Effector CD4-positive, alpha-beta T cell (primary cell): ENCODE measurements at regions not wholly inside any gene's neighbourhood (a gene's known extent, or its start where the extent isn't known, plus 50 kb on each side); places are given as distances from the start of the nearest gene placed in this dataset.

ENCODE experiments used
- DNase-seq: peaks from one replicate; pipeline ENCODE4 v3.0.0-alpha.2; 2020

DNA sequence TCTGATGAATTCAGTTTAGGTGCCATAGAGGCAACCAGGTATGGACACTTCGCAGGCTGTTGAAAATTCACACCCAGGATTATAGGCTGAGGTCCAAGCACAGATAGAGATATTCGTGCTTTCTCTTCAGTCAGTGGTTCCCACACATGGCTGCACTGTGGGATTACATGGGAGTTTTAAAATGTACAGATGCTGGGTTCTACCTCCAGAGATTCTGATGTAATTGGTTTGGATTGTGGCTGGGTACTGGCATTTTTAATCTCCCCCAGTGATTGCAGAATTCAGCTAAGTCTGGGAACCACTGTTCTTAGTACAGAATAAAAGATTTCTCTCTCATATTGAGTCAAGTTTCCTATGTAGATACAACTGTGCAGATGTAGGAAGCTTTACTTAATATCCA lies 91.6 kb downstream of the FOXB1 start:
- DNase-seq, result no peak

DNA sequence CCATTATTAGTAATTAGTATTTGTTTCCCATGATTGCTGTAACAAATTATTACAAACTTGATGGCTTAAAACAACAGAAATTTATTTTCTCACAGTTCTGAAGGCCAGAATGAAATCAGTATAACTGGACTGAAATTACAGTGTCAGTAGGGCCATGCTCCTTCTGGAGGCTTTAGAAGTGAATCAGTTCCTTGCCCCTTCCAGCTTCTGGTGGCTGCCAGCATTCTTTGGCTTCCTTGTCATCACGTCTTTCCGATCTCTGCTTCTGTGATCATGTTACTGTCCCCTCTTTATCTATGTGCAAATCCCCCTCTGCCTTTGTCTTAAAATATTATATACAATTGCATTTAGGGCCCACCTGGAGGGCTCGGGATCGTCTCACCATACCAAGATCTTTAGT lies 92.0 kb downstream of the FOXB1 start:
- no peak for DNase-seq

DNA sequence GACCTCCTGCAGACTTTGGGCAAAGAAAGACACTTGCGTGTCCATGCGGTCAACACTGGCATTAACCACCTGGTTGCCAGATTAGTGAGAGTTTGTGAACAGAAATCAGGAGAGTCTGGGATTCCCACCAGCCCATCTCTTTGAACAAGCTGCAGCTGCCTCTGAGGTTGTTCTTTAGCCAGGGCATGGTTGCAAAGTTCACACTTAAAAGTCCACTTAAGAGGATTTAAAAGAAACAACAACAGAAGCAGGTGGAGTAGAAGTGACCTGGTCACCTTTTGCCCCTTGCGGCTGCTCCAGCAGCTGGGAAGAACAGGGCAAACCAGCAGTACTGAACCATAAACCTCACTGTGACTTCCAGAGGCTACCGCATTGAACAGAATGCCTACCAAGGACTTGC lies 97.3 kb downstream of the FOXB1 start:
- DNase-seq, result no peak

DNA sequence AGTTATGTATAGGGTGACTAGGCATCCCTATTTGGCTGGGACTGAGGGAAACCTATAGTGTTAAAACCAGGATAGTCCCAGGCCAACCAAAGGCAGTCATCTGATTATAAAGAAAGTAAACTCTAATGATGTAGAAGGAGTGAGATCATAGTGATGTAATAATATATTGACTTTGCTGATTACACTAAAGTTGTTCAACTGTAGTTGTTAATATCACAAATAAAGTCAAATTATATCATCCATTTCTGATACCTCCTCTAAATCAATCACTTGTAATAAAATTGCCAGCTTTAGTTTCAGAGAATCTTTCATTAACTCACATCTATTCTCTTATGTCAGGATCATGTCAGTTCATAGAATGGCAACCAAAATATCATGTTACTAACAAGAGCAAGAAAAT lies 98.6 kb downstream of the FOXB1 start:
- no peak for DNase-seq

DNA sequence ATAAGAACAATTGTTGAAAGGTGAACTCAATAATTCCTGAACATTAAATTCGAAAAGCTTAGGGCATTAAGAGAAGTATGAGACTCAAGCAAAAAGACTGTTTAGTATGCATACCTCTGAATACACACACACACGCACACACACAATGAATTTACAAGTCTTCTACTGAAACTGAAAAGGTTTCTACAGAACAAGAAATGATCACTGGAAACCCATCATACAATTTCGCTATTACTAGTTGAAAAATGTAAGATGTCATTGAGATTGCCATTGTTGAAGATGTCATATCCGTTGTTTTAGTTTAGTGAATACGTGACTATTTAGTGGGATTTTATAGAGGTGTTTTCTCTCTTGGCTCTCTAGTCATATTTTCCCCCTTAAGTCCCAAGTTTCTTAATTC lies 106.8 kb downstream of the FOXB1 start:
- DNase-seq, result no peak

DNA sequence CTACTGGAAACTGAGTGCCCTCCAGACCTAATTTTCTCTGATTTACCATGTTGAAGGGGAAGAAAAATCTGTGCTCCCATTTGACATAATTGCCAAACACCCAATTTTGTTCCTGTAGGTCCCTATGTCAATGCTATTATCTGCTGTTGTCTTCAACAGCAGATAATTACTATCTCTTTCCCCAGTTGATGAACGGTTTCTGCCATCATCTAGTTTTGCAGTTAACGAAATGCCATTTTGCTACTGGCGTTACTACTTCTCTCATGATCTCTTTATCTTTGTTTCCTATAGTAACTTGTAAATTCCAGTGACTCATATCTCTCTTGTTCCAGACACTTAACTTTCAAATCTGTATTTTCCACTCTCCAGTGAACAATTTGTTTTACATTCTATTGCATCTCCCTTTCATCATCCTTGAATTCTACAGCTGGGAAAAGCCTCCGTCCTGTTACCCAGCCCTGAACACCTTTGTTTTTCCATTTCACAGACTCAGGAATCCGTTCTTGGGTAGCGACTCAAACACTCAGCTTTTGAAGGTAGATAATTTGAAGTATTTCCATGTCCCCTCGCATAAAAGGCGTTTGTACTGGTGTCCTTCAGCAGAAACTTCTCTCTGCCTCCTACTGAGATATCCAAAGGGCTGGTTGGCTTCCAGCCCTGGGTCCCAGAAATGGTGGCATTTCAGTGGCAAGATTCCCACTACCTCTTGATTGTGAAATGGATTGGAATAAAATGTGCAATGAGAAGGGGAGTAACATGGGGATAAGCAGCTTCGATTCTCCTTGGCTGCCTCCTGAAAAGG lies 111.7 kb downstream of the FOXB1 start:
- no peak for DNase-seq

DNA sequence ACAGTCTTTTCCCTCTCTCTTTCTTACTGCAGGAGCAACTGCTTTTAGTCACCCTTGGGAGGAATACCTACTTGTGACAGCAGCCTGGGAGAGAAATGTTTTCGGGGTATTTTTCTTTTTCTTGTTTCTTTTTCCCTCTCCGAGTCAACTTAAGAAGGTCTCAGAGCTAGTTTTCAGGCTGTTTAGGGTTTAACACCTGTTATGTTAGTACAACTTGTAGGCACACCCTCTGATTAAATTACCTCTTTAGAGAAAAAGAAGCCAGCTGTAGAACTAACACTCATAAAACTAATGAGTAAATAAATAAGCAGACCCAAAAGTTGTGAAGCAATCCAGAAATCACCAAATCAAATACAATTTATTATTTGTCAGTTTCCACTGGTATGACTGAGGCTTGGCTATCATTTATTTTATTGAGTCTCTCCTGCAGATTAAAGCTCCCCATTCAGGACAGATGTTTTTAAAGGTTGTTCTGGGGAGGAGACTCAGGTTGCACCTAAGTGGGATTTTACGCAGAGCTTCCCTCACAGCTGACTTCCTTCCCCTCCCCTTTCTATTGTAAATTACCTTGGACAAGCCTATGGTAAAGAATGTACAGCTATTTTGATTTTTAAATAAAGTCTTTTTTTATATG lies 112.5 kb downstream of the FOXB1 start:
- DNase-seq, result no peak

DNA sequence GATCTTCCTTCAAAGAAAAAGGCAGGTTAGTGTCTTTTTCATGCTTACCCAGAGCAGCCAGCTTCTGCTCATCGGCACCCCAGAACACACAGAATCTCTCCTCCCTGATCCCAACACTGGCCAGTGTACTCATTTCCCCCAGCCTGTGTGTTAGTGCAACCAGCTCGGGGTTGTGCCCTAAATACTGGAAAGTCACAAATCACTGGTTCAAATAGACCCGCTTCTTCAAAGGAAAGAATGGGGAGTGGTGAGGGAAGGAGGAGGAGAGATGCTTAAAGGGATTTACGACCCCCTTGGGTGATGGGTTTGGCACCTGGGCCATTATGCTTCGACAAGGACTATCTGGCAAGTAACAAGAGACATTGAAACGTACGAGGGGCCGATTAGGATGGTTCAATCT lies 114.0 kb downstream of the FOXB1 start:
- DNase-seq, result no peak

DNA sequence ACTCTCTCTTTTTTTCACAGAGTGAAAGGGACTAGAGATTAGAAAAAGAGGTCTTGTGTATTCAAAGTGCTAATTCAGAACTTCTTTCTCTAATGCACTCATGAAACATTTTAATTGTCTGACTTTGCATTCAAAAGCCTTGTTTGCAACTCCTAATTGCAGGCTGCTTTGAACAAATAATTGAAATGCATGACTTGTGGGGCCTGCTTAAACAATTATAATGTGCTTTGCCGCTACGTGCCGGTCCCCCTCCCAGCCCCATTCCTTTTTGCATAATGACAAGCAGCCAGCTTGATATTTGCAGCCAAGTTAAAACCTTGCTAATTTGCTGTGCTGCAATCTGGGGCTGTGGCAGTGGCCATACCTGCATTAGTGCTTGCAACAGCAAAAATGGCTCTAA lies 114.5 kb downstream of the FOXB1 start:
- DNase-seq, result no peak

DNA sequence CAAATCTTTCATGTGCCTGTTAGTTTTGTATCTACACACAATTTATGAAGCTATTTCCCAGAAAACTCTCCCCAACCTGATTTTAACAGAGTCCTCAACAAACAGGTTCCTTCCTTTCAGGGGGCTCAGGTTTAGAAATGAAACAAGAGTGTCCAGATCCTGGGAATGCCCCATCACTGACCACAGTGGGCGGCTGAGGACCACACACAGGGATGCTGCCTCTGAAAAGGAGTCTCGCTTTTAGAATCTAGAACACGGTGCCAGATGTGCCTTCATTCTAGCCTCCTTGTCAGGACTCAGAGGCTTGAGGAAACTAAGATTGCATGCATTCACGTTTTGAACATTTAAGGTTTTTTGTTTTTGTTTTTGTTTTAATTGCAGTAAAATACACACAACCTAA lies 115.0 kb downstream of the FOXB1 start:
- no peak for DNase-seq

DNA sequence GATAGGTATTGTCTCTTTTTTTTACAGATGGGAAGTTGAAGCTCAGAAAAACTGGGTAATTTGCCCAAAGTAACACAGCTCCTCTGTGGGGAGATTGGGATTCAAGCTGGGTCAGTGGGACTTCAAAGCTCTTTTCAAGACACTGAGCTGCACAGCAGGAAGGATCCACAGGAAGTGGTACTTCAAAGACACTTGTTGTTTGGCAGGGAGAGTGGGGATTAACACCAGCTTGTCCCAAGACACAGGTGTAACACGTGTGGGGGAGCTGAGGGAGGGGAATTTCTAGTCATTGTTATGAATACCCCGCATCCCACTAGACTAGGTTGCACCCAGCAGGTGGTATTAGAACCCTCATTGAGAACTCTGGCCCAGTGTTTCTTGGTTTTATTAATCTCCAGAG lies 116.0 kb downstream of the FOXB1 start:
- no peak for DNase-seq

DNA sequence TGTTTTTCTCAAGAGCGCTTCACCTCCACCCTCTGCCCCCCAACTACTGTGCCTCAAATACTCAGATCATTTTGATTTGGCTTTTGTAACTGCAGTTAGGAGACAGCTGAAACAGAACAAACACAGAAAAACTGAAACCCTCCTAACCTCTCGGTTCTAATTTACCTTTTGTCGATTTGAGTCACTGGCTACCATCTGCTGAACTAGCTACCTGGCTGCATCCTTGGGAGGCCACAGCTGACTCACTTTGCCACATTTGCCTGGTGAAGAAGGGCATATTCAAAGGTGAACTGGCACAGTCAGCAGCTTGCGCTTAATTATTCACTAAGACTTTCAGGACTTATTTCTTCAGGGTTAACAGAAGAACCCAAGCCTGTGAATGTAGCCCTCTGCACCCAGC lies 117.7 kb downstream of the FOXB1 start:
- no peak for DNase-seq

DNA sequence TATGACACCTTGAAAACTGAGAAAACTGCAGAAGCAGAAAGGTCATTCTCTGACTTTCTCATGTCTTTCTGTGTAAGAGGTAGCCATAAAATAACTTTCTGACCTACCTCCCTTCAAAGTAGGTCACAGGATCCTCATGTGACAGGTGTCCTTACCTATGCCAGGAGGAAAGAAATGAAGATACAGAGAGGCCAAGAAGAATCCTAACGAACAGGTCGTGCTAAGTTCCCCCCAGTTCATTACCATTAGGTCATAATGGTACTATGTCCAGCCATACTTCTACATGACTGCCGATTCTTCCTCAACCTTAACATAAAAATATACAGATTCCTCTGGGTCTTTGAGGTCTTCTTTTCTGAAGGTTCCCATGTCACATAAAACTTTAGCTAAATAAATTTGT lies 118.6 kb downstream of the FOXB1 start:
- no peak for DNase-seq

DNA sequence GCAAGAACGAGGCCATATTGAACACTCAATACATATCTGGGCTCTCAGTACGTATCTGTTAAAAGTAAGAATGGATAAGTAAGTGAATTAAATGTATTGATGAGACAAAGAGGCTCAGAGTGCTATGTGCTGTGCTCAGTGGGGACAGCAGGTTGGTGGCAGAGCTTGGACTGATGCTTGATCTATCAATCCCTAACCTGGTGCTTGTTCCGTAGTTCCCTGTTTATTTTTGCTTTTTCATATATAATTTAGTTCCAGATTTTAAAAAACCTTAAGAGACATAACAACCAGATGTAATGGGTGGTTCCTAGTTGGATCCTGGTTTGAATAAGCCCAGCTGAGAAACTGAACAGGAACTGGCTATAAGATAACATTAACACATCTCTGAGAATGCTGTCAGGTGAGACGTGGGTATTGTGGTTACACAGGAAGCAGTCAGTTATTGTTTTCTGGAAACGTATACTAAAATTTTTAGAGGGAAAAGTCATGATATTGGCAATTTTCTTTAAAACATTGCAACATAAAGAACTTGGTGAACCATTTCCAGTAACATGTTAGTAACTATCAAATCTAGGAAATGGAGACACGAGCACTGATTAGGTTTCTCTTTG lies 120.5 kb downstream of the FOXB1 start:
- DNase-seq, result no peak

DNA sequence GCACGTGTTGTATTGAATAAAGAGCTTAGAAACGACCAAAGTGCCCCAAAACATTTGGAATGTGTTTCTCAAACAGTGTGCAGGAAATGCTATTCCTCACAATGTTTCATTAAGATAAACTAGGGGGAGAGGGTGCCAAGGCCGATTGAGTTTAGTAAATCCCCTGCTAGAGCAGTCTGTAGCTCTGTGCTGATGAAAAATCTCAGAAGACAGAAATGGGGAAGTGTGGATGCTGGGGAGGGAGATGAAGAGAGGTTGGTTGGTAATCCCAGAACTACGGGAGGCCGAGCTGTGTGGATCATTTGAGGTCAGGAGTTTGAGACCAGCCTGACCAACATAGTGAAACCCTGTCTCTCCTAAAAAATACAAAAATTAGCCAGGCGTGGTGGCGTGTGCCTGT lies 121.2 kb downstream of the FOXB1 start:
- no peak for DNase-seq

DNA sequence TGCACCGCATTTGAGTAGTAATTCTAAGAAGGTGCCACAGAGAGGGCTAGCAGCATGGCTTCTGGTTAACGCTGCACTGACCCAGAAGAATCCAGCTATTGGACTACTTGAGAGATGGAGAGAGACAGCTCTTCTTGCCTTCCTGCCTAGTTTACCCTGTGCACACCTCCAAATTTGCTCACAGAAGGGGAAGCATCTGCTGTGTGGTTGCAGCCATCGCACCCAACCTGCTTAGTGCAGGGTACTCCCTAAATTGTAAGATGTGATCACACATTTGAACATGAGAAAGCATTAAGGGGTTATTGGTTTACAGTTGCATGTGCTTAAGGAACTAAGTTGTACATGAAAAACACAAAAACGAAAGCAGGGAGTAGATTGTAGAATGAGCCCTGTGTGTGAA lies 122.1 kb downstream of the FOXB1 start:
- no peak for DNase-seq

DNA sequence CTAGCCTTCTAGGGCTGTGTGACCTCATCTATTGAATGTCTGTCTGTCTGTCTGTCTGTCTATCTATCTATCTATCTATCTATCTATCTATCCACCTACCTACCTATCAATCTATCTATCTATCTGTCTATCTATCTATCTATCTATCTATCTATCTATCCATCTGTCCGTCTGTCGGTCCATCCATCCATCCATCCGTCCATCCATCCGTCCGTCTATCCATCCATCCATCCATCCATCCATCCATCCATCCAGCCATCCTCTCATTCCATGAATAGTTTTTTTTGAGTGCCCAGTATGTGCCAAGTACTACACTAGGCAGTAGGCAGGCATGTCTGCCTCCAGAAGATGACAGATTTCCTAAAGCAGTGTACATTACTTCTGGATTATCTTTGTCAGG lies 122.5 kb downstream of the FOXB1 start:
- no peak for DNase-seq

DNA sequence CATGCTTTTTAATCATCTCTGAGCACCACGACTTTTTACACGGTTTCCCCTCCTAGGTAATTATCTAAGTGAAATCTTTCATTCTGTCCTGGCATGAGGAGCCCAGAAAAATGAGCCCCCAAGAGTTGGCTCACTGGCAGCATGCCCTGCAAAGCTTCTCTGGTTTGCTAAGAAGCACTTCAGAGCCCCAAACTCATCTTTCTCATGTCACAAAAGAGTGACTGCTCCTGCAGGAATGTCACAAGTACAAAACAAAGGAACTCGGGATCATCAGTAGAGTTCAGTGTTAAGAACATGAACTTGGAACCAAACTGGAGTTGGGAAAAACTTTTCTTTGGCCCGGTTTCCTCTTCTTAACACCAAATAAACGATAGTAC lies 123.9 kb downstream of the FOXB1 start:
- no peak for DNase-seq

DNA sequence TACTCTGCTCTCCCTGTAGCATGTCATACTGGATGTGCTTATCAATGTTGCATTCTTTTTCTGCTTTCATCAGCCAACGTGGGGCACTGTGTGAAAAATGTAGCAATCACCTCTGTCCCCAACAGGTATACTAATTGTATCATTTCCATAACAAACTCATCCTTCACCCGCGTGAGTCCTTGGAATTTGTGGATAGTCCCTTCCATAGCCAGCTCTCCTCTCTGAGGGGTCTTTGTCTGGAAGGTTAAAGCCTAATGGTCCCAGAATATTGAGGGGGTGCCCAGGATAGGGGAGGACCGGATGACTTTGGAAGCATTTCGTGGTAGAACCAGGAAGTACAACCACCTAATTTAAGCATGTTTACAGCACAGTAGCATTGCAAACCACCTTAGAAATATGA lies 124.6 kb downstream of the FOXB1 start:
- no peak for DNase-seq

DNA sequence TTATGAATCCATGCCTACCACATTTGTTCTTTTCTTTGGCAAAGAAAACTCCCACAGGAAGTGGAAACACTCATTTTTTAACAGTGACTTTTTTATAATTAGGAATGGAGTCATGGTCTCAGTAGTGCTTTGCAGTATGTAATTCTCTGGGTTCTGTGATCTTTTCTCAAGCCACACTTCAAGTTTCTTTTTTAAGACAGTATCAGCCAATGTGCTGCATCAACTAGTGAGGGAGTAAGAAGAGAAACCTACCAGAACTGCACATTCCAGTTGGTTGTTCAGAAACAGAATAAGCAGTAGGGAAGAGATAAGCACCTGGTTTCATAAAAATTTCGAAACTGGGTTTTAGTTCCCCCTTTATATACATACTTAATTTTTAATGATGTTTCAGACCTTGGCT lies 126.3 kb downstream of the FOXB1 start:
- DNase-seq, result no peak

DNA sequence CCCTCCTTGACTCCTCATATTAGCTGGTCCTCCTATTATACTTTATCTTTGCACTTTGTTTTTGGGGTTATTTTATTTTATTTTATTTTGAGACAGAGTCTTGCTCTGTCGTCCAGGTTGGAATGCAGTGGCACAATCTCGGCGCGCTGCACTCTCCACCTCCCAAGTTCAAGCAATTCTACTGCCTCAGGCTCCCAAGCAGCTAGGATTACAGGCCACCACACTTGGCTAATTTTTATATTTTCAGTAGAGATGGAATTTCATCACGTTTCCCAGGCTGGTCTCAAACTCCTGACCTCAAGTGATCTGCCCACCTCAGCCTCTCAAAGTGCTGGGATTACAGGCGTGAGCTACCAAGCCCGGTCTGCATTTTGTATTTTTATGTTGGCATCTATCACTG lies 126.7 kb downstream of the FOXB1 start:
- DNase-seq, result no peak

DNA sequence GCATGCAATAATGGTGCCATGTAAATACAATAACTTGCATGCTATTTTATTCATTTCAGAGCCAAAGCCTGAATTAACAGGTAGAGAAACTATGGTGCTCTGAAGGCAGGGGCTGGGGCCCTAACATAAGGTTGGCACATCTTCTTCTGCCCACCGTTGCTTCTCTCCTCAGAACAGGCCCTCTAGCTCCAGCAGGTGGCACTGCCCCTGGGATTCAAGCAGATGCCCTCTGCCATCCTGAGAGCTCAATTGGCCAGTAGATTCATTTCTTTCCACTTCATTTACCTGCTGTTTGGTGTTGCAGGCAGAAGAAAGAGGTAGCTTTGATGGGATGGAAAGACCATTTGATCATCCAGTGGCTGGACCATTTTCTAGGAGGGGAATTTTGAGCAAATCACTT lies 130.5 kb downstream of the FOXB1 start:
- no peak for DNase-seq

DNA sequence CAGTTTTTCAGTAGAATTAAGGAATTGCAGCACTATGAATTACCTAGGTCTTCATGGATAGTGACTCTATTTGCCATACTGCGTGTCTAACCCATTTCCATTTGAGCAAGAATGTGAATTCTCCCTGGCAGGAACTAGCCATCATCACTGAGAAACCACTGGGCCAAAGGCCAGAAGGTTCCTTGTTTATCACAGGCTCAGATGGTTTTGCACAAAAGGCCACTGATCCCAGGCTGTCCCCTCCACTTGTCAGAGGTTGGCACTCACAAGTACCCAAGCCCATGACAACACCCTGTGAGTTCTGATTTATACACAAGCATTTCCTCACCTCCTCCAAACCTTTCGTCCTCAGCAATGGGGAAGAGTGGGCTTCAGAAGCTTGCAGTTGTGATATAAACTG lies 131.8 kb downstream of the FOXB1 start:
- DNase-seq, result no peak

DNA sequence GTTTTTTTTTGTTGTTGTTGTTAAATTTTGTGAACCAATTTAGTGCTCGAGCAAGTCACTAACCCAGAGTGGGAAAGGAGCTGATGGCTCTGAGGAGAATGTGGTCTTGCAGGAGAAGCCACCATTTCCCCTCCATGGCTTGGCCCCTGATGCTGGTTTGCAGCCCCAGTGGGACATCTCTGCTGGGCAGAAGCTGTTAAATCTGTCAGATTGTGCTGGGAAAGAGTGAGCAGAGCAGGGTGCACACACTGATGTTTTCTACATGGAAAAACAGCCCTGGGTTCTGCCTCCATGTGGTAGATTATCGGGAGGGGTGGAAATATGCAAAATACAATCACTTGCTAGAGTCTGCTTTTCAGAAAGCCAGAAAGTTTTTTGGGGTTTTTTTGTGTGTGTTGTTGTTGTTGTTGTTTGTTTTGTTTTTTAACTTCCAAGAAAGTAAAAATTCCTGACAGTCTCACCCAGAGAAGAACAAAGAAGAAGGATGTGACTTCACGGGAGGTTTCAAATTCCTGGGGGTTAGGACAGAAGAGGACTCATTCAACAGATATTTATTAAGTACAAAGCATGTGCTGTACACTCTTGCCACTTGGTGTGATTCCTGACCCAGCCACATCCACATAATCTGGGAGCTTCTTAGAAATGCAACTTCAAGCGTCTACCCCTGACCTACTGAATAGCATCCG lies 133.7 kb downstream of the FOXB1 start:
- no peak for DNase-seq
